Epithelial cell of proximal tubule (primary cell): ENCODE measurements at regions not wholly inside any gene's neighbourhood (a gene's known extent, or its start where the extent isn't known, plus 50 kb on each side); places are given as distances from the start of the nearest gene placed in this dataset.

Experiments used
- DNase-seq: peaks from one replicate; pipeline ENCODE4 v3.0.0-alpha.2; 2011; ENCODE audit warnings: low read depth
- H3K4me3 ChIP-seq: 2 replicates; pipeline ENCODE4 v1.5.1; 2011; ENCODE audit warnings: low read depth, mild to moderate bottlenecking, low read length
- TF ChIP-seq, protein P1 (sequence below): conservative IDR thresholded peaks from 2 replicates; pipeline ENCODE4 v1.5.1; 2012; ENCODE audit warnings: low read depth, mild to moderate bottlenecking, low read length

- H3K4me3 ChIP-seq: no peak overlapping the region
- TF ChIP-seq, protein P1, sequence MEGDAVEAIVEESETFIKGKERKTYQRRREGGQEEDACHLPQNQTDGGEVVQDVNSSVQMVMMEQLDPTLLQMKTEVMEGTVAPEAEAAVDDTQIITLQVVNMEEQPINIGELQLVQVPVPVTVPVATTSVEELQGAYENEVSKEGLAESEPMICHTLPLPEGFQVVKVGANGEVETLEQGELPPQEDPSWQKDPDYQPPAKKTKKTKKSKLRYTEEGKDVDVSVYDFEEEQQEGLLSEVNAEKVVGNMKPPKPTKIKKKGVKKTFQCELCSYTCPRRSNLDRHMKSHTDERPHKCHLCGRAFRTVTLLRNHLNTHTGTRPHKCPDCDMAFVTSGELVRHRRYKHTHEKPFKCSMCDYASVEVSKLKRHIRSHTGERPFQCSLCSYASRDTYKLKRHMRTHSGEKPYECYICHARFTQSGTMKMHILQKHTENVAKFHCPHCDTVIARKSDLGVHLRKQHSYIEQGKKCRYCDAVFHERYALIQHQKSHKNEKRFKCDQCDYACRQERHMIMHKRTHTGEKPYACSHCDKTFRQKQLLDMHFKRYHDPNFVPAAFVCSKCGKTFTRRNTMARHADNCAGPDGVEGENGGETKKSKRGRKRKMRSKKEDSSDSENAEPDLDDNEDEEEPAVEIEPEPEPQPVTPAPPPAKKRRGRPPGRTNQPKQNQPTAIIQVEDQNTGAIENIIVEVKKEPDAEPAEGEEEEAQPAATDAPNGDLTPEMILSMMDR: no peak
- no peak for DNase-seq
Observed at GRCh38 chr2:238568455-238569440, 142.0 kb downstream of the ASB1 start.

DNA sequence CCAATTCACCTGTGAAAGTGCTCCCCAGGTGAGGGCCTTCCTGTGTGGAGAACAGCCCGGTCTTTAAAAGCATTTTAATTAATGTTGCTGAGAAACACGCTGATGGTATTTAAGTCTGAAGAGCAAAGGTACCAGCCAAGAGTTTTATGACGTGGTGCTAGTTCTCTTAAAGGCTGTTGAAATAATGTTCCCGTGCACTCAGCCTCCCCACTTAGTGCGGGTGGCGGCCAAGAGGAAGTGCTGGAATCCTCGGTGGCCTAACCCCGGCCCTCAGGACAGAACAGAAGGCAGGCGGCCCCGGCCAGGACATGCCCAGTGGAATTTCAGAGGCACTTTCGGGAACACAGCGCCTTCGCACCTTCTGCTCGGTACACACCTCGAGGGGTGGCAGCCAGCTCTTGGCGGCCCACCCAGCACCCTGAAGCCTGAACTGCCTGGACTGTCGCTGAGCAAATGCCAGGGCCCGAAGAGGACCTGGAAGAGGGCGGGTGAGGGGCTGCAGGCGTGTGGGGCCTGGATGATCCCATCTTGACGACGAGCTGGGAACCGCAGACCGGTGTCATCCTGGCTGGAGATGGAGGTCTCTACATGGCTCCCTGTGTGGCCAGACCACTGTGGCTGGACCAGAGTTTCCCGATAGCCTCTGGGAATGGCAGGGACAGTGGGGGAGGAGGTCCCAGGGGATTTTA, 142.9 kb downstream of the ASB1 start:
- TF ChIP-seq, protein P1: no peak
- DNase-seq: no peak
- no peak overlapping the region for H3K4me3 ChIP-seq

- no peak for DNase-seq
Observed at GRCh38 chr2:238570391-238570790, 143.7 kb downstream of the ASB1 start.

DNA sequence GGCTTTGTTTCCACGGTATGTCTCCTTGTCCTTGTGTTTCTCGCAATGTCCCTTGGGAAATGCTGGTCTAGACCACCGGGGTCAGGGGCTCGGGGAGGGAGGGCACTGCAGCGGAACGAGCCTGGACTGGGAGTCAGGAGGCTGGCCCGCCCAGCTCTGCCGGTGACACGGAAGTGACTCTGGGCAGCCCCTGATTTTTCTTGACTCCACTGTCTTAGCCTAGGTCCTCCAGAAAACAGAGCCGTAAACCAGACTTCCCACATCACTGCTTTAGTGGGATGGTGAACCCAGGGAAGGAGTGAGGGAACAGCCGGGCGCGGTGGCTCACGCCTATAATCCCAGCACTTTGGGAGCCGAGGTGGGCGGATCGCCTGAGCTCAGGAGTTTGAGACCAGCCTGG, 144.2 kb downstream of the ASB1 start:
- TF ChIP-seq, protein P1: no peak
- no peak overlapping the region for H3K4me3 ChIP-seq
- DNase-seq: no peak

More at GRCh38 chr2:238570391-238570790, 143.7 kb downstream of the ASB1 start:
- TF ChIP-seq, protein P1: no peak
- H3K4me3 ChIP-seq: no peak overlapping the region

DNA sequence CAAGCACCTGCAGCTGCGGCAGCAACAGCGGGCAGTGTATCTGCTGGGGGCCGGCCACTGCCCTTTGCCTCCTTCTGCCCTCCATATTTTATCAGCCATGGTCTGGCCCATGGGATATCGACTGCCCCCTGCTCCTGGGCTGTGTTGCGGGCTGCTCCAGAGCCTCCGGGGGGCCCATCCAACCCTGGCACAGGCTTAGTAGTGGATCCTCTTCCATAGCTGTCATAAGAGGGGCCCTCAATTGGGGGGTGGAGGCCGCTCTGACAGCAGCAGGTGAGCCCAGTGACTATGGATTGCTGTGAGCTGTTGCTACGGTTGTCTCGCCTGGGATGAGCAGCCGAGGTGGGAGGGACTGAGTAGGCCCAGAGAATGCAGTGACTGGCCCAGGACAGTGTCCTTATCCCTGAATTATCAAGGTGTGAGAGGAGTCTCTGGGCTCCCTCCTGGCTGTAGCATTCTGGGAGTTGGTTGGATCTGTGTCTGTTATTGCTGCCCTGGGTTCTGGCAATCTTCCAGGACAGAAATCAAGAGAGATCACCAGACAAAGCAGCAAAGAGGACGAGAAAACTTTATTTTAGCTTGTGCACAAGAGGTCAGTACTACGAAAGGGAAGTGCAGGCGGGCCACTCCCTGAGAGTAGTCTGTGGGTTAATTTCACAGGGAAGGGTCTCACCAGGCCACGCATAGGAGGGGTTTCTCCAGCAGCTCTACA, 145.1 kb downstream of the ASB1 start:
- DNase-seq: no peak
- no peak overlapping the region for H3K4me3 ChIP-seq
- TF ChIP-seq, protein P1: no peak

DNA sequence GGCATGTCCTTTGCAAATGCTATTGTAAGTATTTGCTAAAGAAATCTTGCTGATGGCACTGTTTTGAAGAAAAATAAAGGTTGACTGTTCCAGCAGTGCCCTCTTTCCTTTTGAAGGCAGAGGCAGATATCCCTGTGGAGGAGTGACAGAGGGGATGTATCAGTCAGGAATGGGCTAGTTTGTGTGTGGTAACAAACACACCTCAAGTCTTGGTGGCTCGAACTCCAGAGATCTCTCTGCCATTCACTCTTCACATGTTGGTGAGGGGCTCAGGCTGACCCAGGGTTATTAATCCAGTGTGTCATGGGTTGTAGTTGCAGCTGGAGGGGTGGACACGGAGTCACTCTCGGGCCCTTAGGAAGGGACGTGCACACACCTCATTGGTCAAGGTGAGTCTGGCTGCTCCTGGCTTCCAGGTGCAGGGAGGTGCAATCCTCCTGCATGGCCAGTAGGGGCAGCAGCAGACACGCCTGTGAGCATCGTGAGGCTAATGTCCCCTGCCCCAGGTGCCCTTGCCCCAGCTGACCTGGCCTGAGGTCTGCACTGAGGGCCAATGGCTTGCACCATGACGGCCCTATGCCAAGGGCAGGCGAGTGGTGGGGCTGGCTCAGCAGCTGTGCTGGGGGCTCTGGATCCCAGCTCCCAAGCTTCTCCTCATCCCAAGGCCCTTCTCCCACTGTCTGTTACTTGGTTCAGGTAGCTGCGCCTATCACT, 146.5 kb downstream of the ASB1 start:
- no peak overlapping the region for H3K4me3 ChIP-seq
- no peak for DNase-seq
- TF ChIP-seq, protein P1: peak; percentile 67
